ENCODE measurements at regions not wholly inside any gene's neighbourhood (a gene's known extent, or its start where the extent isn't known, plus 50 kb on each side); places are given as distances from the start of the nearest gene placed in this dataset.
"Not testable (repeated sequence)": the region's sequence is repeated elsewhere in the genome, so short reads cannot be mapped to it uniquely, and the experiment has no call there.

DNA sequence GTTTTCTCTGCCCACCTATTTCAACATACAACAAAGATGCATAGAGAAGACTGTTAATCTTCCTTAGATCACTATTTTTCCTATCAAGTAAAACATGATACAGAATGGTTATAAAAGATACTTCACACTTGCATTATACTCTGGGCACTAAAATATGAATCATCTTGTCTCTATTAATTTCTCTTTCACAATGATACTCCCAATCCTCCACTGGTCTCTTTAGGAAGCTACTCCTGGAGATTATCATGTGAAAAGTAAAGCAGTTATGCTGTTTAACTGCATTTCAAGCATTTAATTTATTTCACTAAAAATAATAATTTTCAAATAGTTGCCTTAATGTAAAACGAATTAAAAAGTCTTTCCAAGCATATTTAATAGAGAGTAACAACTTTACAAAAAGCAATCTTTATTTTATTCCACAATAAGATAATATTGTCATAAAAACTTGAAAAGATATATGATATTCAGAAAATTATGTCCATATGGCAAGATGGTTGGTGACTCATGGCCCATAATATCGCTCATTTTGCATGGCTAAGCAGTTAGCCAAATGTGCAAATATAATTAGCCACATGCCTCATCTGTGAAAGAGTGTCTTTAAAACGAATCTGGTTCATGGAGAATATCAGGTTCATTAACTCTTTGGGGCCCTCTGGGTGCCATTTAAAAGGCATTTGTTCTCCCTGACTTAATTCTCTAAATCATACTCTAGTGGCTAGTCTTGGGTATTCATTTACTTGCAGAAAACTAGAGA is 1569.0 kb upstream of the B3GALT2 start:
- no peak for DNase-seq

DNA sequence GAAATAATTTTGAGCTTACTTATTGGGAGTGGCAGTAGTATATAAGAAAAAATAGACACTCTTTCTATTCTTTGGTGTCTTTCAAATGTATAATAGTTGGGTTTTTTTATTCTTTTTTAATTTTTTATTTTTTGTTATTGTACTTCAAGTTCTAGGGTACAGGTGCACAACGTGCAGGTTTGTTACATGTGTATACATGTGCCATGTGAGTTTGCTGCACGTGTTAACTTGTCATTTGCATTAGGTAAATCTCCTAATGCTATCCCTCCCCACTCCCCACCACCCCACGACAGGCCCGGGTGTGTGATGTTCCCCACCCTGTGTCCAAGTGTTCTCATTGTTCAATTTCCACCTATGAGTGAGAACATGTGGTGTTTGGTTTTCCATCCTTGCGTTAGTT is 1552.4 kb upstream of the B3GALT2 start:
- not testable (repeated sequence) for DNase-seq

DNA sequence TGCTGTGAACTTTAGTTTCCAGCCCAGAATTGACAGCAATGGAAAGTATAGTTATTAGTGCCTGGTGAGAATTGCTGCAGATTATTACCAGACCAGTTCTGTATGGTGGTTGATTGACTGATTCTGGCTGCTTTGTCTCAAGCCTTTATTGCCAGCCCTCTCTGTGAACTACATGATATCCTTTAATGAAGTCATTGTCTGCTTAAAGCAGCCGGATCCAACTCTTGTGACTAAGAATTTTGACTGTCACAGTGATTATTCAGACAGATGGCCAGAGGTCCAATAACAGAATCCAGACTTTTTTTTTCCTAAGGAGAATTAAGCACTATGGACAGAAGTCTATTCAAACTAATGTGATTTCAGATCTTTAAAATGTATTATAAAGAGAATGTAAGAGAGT is 1548.6 kb upstream of the B3GALT2 start:
- no peak for DNase-seq

DNA sequence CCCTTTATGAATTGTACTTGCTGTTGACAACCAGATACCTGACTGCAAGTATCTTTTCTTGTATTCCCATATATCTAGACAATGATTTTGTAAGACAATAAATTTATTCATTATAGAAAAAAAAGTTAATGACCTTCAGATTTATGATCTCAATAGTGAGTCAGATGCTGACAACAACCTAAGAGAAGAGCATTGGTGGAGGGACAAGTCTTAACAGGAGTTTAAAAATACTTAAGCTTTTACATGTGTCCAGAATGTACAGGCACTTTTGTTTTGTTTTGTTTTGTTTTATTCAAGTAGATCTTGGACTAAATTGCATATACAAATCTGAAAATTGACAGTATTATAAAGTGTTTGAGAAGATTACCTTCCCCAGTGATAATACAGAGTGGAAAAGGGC is 1544.6 kb upstream of the B3GALT2 start:
- no peak for DNase-seq

DNA sequence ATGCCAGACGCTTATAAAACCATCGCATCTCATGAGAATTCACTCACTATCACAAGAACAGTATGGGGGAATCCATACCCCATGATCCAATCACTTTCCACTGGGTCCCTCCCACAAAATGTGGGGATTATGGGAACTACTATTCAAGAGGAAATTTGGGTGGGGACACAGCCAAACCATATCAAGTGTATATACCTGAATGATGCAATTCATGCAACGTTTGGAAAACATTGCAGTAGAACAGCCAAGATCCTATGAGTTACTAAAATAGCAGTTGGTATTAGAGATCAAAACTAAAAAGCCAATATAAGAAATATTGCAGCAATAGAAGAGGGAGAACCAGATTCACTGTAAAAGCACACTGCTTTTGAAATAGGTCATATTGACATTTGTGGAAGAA is 1543.9 kb upstream of the B3GALT2 start:
- no peak for DNase-seq

DNA sequence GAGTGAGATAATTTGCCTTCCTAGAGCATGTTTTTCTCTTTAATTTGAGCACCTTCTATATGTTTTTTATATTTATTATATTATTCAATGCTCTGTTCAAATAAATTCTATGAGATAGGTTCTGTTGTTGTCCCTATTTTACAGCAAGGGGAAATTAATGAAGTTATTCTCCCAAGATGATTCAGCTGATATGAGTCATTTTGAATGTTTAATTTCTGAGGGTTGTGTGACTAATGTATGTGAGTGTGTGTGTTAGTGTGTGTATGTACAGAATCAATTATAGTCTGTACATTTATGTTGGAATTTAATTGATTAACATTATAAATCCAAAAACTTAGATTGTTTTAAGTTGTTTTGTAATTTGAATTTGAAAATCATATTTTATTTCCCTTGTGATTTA is 1536.7 kb upstream of the B3GALT2 start:
- DNase-seq: no peak

DNA sequence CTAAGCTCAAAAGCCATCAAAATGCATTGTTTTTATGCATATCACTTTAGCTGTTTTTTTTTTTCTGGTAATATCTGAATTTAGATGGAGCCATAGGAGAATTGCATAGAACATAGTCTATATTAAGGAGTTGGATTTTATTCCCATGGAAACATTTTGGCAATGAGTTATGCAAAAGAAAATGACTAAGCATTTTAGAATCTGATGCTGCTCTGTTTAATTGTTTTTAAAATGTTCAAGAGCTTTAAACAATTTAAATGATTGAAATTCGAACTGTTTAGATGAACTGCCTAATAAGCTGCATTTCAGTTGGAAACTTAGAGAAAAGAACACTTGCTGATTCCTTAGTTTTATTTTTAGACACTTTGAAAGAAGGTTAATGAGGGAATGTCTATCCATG is 1531.5 kb upstream of the B3GALT2 start:
- DNase-seq: no peak

- DNase-seq: no peak
Measured at GRCh38 chr1:194717334-194717733, 1530.9 kb upstream of the B3GALT2 start.

GRCh38 chr1:194710671-194711070 is 1524.3 kb upstream of the B3GALT2 start:
- no peak for DNase-seq

- DNase-seq: no peak
Measured at GRCh38 chr1:194709439-194709838, 1523.0 kb upstream of the B3GALT2 start.

DNA sequence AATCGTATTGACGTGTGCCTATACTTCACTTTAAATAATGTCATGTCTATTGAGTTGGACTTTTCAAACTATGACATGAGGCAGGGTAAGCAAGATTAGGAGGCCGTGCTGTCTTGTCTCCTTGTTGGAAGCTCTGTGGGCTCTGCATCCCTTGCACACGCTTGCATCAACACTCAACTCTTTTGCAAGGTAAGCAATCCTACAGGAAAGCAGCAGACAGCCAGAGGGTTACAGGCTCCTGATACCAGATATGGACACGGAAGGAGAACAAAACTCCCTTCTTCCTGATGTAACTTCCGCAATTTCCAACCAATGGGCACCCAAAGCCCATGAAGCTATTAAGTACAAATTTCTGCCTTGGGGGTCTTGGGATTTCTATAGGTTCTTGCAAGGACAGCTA is 1520.7 kb upstream of the B3GALT2 start:
- no peak for DNase-seq

GRCh38 chr1:194705123-194705854 is 1518.9 kb upstream of the B3GALT2 start:
- no peak for DNase-seq

DNA sequence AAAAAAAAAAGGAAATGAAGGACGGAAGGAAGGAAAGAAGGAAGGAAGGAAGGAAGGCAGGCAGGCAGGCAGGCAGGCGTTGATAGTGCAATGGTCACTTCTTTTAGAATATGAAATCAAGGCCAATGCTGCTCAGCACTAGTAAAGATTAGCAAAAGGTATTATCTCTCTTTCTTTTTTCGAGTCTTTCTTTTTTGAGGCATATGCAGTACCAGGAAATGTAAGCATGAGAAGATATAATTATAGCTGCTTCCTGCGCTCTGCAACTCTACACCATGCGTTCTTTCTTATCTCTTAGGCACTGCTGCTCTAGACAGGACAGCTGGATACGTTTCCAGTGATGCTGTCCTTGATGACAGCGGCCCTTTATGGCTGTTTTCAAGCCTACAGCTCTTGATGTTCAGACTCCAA is 1512.5 kb upstream of the B3GALT2 start:
- DNase-seq: no peak

- DNase-seq: no peak
Measured at GRCh38 chr1:194693244-194693643, 1506.8 kb upstream of the B3GALT2 start.

- DNase-seq: no peak
Measured at GRCh38 chr1:194684636-194685035, 1498.2 kb upstream of the B3GALT2 start.

GRCh38 chr1:194658090-194658439 is 1471.7 kb upstream of the B3GALT2 start:
- DNase-seq: no peak

DNA sequence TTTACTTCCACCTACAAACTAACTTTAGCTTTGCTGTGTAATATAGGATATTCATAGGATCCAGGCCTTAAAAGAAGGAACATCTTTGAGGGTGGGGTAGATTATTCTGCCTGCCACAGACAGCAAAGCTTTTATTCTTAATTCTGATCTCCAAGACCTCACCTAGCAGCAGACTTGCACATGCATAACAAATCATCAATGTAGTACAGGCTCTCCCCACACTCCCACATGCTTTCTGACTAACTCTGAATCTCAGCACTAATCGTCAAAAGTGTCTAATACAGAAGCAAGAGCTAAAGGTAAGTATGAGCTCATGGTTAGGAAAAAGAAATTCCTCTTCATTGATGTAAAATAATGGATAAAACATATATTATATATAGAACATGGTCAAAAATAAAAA is 1468.5 kb upstream of the B3GALT2 start:
- no peak for DNase-seq

GRCh38 chr1:194653385-194653784 is 1467.0 kb upstream of the B3GALT2 start:
- no peak for DNase-seq

DNA sequence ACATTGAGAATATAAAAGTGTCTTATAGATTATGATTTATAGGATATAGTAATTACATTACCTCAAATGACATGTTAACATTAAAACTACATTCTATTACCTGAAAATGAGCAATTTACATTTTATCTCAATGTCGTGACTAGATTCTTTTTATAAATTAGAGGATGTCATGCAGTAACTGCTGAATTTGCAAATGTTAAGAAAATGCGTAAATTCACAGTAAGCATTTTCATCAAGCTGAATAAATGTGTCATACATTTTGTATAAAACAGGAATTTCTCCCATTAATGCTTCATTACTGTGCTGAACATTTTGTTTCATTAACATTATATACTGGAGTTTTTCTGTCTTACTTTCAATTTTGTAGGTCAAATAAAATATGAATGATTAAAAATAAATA is 1460.7 kb upstream of the B3GALT2 start:
- no peak for DNase-seq

DNA sequence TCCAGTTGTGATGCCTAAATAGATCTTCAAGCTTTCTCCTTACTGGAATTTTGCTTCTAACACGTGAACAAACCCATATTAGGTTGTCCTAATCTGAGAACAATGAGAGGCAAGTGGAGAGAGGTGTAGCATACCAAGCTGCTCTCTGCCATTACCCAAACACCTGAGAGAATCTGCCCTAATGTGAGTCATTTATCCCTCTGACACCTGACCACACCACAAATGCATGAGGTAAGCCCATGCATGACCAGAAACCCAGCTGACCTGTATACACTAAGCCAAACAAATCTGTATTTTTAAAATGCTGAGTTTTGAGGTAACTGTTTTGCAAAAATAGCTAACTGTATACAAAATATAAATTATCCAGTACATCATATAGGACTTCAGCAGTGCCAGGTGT is 1458.1 kb upstream of the B3GALT2 start:
- no peak for DNase-seq

- no peak for DNase-seq
Measured at GRCh38 chr1:194640322-194640721, 1453.9 kb upstream of the B3GALT2 start.

DNA sequence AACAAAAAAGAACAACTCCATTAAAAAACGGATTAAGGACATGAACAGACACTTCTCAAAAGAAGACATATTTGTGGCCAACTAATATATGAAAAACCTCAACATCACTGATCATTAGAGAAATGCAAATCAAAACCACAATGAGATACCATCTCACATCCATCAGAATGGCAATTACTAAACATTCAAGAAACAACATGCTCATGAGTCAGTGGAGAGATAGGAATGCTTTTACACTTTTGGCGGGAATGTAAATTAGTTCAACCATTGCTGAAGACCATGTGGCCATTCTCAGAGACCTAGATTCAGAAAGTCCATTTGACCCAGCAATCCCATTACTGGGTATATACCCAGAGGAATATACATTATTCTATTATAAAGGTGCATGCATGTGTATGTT is 1442.6 kb upstream of the B3GALT2 start:
- no peak for DNase-seq

- DNase-seq: no peak
Measured at GRCh38 chr1:194624833-194625232, 1438.4 kb upstream of the B3GALT2 start.

GRCh38 chr1:194618101-194618500 is 1431.7 kb upstream of the B3GALT2 start:
- DNase-seq: no peak

DNA sequence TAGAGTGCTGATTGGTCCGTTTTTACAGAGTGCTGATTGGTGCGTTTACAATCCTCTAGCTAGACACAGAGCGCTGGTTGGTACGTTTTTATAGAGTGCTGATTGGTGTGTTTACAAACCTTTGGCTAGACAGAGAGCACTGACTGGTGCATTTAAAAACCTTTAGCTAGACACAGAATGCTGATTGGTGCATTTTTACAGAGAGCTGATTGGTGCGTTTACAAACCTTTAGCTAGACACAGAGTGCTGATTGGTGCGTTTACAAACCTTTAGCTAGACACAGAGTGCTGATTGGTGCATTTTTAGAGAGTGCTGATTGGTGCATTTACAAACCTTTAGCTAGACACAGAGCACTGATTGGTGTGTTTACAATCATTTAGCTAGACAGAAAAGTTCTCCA is 1430.9 kb upstream of the B3GALT2 start:
- not testable (repeated sequence) for DNase-seq

All from femur (tissue), 1 donor.